DMS79 (cell line): ENCODE measurements at regions not wholly inside any gene's neighbourhood (a gene's known extent, or its start where the extent isn't known, plus 50 kb on each side); places are given as distances from the start of the nearest gene placed in this dataset.

Experiments used
- DNase-seq: peaks from one replicate; lab custom pipeline; 2025; lab: John Stamatoyannopoulos, UW

GRCh38 chr4:10201381-10202223 is 85.0 kb upstream of the WDR1 start:
- DNase-seq, result no peak

- no peak for DNase-seq
These were observed 84.3 kb upstream of the WDR1 start for GRCh38 chr4:10200869-10201268.

GRCh38 chr4:10198365-10198764 is 81.8 kb upstream of the WDR1 start:
- no peak for DNase-seq

GRCh38 chr4:10197952-10198351 is 81.4 kb upstream of the WDR1 start:
- no peak for DNase-seq

GRCh38 chr4:10196191-10196590 is 79.6 kb upstream of the WDR1 start:
- no peak for DNase-seq

GRCh38 chr4:10192331-10192730 is 75.7 kb upstream of the WDR1 start:
- no peak for DNase-seq

GRCh38 chr4:10188400-10189004 is 71.9 kb upstream of the WDR1 start:
- DNase-seq, result no peak

GRCh38 chr4:10186228-10187214 is 69.9 kb upstream of the WDR1 start:
- DNase-seq, result no peak

- no peak for DNase-seq
These were observed 69.1 kb upstream of the WDR1 start for GRCh38 chr4:10185518-10186227.

GRCh38 chr4:10184501-10184938 is 67.9 kb upstream of the WDR1 start:
- DNase-seq, result no peak

GRCh38 chr4:10184041-10184440 is 67.4 kb upstream of the WDR1 start:
- no peak for DNase-seq

GRCh38 chr4:10183462-10183861 is 66.9 kb upstream of the WDR1 start:
- no peak for DNase-seq

- DNase-seq, result no peak
These were observed 66.1 kb upstream of the WDR1 start for GRCh38 chr4:10182446-10183424.

- no peak for DNase-seq
These were observed 65.3 kb upstream of the WDR1 start for GRCh38 chr4:10181745-10182445.

- peak; percentile 42 for DNase-seq
These were observed 64.5 kb upstream of the WDR1 start for GRCh38 chr4:10180927-10181744.

GRCh38 chr4:10180603-10180926 is 64.0 kb upstream of the WDR1 start:
- no peak for DNase-seq

GRCh38 chr4:10179957-10180602 is 63.5 kb upstream of the WDR1 start:
- no peak for DNase-seq

GRCh38 chr4:10178763-10179162 is 62.2 kb upstream of the WDR1 start:
- DNase-seq, result no peak

- DNase-seq, result no peak
These were observed 59.0 kb upstream of the WDR1 start for GRCh38 chr4:10175626-10176025.
